ENCODE measurements at regions not wholly inside any gene's neighbourhood (a gene's known extent, or its start where the extent isn't known, plus 50 kb on each side); places are given as distances from the start of the nearest gene placed in this dataset.
"Not testable (repeated sequence)": the region's sequence is repeated elsewhere in the genome, so short reads cannot be mapped to it uniquely, and the experiment has no call there.

GRCh38 chr6:27706431-27706830 is 205.8 kb downstream of the OR2B2 start:
- DNase-seq (ENCODE audit: low read depth, low spot score), result no peak
- H3K4me3 ChIP-seq (ENCODE audit: low read depth, low read length), result no peak overlapping the region
- no peak for TF ChIP-seq CTCF (IDR thresholded peaks at IDR 0.05; ENCODE audit: low read depth, low read length)
- in situ Hi-C loops (cut with HindIII; ENCODE audit: low sequenced_read_pairs), result no loop called here

- in situ Hi-C loops (cut with HindIII; ENCODE audit: low sequenced_read_pairs), result no loop called here
- no peak for DNase-seq (ENCODE audit: low read depth, low spot score)
- H3K4me3 ChIP-seq (ENCODE audit: low read depth, low read length), result no peak overlapping the region
- no peak for TF ChIP-seq CTCF (IDR thresholded peaks at IDR 0.05; ENCODE audit: low read depth, low read length)
These were observed 211.9 kb downstream of the OR2B2 start for GRCh38 chr6:27700337-27700736.

- DNase-seq (ENCODE audit: low read depth, low spot score), result no peak
- in situ Hi-C loops (cut with HindIII; ENCODE audit: low sequenced_read_pairs), result no loop called here
- TF ChIP-seq CTCF (IDR thresholded peaks at IDR 0.05; ENCODE audit: low read depth, low read length), result no peak
- H3K4me3 ChIP-seq (ENCODE audit: low read depth, low read length), result peak overlapping the region; percentile 62
These were observed 217.7 kb downstream of the OR2B2 start for GRCh38 chr6:27694547-27694874.

- peak overlapping the region; percentile 62 for H3K4me3 ChIP-seq (ENCODE audit: low read depth, low read length)
- TF ChIP-seq CTCF (IDR thresholded peaks at IDR 0.05; ENCODE audit: low read depth, low read length), result no peak
- in situ Hi-C loops (cut with HindIII; ENCODE audit: low sequenced_read_pairs), result no loop called here
- DNase-seq (ENCODE audit: low read depth, low spot score), result no peak
These were observed 218.2 kb downstream of the OR2B2 start for GRCh38 chr6:27693766-27694546.

GRCh38 chr6:27692133-27692532 is 219.2 kb upstream of the ZNF184 start:
- H3K4me3 ChIP-seq (ENCODE audit: low read depth, low read length); in situ Hi-C loops (cut with HindIII; ENCODE audit: low sequenced_read_pairs); DNase-seq (ENCODE audit: low read depth, low spot score): not testable (repeated sequence)

GRCh38 chr6:27688014-27688586 is 215.2 kb upstream of the ZNF184 start:
- TF ChIP-seq CTCF (IDR thresholded peaks at IDR 0.05; ENCODE audit: low read depth, low read length), result no peak
- DNase-seq (ENCODE audit: low read depth, low spot score), result peak; percentile 86
- H3K4me3 ChIP-seq (ENCODE audit: low read depth, low read length), result peak overlapping the region; percentile 72
- in situ Hi-C loops (cut with HindIII; ENCODE audit: low sequenced_read_pairs), result no loop called here
